Muscle of arm (tissue), 1 donor: ENCODE measurements at regions not wholly inside any gene's neighbourhood (a gene's known extent, or its start where the extent isn't known, plus 50 kb on each side); places are given as distances from the start of the nearest gene placed in this dataset.

Experiments
- DNase-seq: peaks from one replicate; pipeline ENCODE4 v3.0.0-alpha.2; 2013

- no peak for DNase-seq
Observed at GRCh38 chr3:34292605-34293300, 494.3 kb downstream of the PDCD6IP start.

GRCh38 chr3:34294240-34294639 lies 495.8 kb downstream of the PDCD6IP start:
- DNase-seq, result no peak

GRCh38 chr3:34296796-34297195 lies 498.4 kb downstream of the PDCD6IP start:
- DNase-seq, result no peak

GRCh38 chr3:34298653-34299052 lies 500.2 kb downstream of the PDCD6IP start:
- no peak for DNase-seq

- DNase-seq, result no peak
Observed at GRCh38 chr3:34300621-34301020, 502.2 kb downstream of the PDCD6IP start.

- DNase-seq, result no peak
Observed at GRCh38 chr3:34301313-34301712, 502.9 kb downstream of the PDCD6IP start.

- no peak for DNase-seq
Observed at GRCh38 chr3:34305266-34305665, 506.8 kb downstream of the PDCD6IP start.

- no peak for DNase-seq
Observed at GRCh38 chr3:34312684-34313083, 514.3 kb downstream of the PDCD6IP start.

GRCh38 chr3:34319881-34320280 lies 521.5 kb downstream of the PDCD6IP start:
- DNase-seq, result peak; percentile 38

GRCh38 chr3:34323517-34323916 lies 525.1 kb downstream of the PDCD6IP start:
- no peak for DNase-seq

- no peak for DNase-seq
Observed at GRCh38 chr3:34346656-34347055, 548.2 kb downstream of the PDCD6IP start.

GRCh38 chr3:34351882-34352777 lies 553.7 kb downstream of the PDCD6IP start:
- no peak for DNase-seq

GRCh38 chr3:34352778-34353331 lies 554.4 kb downstream of the PDCD6IP start:
- no peak for DNase-seq

- no peak for DNase-seq
Observed at GRCh38 chr3:34357461-34357860, 559.0 kb downstream of the PDCD6IP start.

GRCh38 chr3:34359064-34359463 lies 560.6 kb downstream of the PDCD6IP start:
- no peak for DNase-seq

GRCh38 chr3:34360713-34361112 lies 562.3 kb downstream of the PDCD6IP start:
- DNase-seq, result no peak

GRCh38 chr3:34361921-34362320 lies 563.5 kb downstream of the PDCD6IP start:
- DNase-seq, result no peak

GRCh38 chr3:34362910-34363309 lies 564.5 kb downstream of the PDCD6IP start:
- DNase-seq, result no peak

- DNase-seq, result no peak
Observed at GRCh38 chr3:34363881-34364280, 565.5 kb downstream of the PDCD6IP start.

GRCh38 chr3:34364335-34364734 lies 565.9 kb downstream of the PDCD6IP start:
- no peak for DNase-seq

GRCh38 chr3:34365231-34365630 lies 566.8 kb downstream of the PDCD6IP start:
- DNase-seq, result no peak

GRCh38 chr3:34365771-34366170 lies 567.3 kb downstream of the PDCD6IP start:
- no peak for DNase-seq

GRCh38 chr3:34367521-34367920 lies 569.1 kb downstream of the PDCD6IP start:
- no peak for DNase-seq
